HG02642 (cell line): ENCODE measurements at regions not wholly inside any gene's neighbourhood (a gene's known extent, or its start where the extent isn't known, plus 50 kb on each side); places are given as distances from the start of the nearest gene placed in this dataset.

Experiments used
- ATAC-seq: cut with Tn5 transposase; IDR thresholded peaks from one replicate; pipeline ENCODE4 v1.9.1; 2021; ENCODE audit warnings: mild to moderate bottlenecking; ENCODE audit not compliant: unreplicated experiment, poor library complexity

DNA sequence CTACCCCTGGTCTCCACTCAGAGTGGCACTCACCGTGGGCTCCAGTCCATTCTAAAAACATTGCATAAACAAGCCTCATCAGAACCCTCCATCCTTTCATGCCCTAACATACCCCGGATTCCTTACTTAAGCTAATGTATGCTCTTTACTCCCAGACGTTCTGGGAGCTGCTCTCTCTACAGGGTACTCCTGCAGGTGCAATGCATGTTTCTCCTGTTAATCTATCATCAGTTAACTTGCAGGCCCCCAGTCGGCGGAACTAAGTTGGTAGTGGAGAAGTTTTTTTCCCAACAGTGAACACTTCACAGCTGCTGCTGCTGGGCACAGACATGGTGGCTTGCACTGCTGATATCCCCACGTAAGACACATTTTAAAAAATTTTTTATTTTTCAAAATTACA is 161.6 kb upstream of the FAT1 start:
- ATAC-seq: no peak

DNA sequence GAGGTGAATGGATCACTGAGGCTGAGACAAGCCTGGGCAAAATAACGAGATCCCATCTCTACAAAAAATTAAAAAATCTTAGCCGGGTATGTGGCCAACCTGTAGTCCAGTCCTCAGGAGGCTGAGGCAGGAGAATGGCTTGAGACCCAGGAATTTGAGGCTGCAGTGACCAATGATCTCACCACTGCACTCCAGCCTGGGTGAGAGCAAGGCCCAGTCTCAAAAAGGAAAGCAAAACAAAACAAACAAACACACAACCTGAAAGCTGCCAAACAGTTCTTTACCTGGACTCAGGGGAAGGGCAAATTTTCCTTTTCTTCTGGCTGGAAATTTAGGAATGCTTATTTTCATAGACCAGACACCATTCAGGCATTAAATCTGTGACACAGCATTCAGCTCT is 163.1 kb upstream of the FAT1 start:
- ATAC-seq: no peak

- ATAC-seq: no peak
These were observed 163.6 kb upstream of the FAT1 start for GRCh38 chr4:186887291-186887700.

DNA sequence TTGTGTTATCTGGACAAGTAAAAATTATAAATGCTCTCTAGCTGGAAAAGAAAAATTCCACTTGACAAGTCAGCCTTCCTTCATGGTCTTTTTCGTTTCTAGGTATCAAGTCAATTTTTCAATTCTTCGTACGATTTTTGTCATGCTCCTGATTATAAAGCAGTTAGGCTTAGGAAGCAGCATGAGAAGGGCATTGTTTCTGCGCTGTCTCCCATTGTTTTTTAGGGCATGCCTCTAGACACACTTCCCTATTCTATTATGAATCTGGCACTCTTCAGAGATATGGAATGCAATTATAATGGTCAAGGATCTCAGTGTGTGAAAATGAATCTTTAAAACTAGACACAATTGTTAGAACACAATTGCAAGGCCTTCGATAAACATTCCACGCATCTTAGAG is 164.1 kb upstream of the FAT1 start:
- ATAC-seq: no peak

DNA sequence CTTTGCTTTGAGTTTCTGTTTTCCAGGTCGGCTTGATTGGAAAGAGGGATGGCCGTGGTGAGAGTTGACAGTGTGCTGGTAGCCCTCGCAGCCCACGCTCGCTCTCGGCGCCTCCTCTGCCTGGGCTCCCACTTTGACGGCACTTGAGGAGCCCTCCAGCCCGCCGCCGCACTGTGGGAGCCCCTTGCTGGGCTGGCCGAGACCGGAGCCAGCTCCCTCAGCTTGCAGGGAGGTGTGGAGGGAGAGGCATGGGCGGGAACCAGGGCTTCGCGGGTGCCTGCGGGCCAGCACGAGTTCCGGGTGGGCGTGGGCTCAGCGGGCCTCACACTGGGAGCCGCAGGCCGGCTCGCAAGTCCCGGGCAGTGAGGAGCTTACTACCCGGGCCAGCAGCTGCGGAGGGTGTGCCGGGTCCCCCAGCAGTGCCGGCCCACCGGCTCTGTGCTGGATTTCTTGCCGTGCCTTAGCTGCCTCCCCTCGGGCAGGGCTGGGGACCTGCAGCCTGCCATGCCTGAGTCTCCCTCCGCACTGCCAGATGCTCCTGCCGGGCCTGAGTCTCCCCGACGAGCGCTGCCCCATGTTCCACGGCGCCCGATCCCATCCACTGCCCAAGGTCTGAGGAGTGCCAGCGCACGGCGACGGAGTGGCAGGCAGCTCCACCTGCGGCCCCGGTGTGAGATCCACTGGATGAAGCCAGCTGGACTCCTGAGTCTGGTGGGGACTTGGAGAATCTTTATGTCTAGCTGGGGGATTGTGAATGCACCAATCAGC is 166.4 kb upstream of the FAT1 start:
- no peak for ATAC-seq

GRCh38 chr4:186891859-186892486 is 168.3 kb upstream of the FAT1 start:
- ATAC-seq: no peak

DNA sequence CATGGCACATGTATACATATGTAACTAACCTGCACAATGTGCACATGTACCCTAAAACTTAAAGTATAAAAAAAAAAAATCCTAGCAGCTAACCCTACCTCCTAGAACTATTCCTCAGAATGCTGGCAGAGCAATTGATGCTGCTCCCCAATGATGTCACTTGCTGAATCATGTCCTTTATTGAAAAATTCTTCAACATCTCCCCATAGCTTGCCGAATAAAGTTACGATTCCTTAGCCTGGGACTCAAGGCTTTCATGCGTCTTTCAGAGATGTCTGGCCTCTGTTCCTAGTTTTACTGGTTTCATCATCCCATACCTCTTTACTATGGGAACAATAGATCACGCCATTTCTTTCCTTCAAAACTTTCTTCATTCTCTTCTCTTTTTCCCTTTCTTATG is 174.7 kb upstream of the FAT1 start:
- no peak for ATAC-seq

- no peak for ATAC-seq
These were observed 176.7 kb upstream of the FAT1 start for GRCh38 chr4:186900232-186900900.

- ATAC-seq: no peak
These were observed 177.3 kb upstream of the FAT1 start for GRCh38 chr4:186900984-186901383.

GRCh38 chr4:186901850-186902249 is 178.2 kb upstream of the FAT1 start:
- no peak for ATAC-seq

- ATAC-seq: no peak
These were observed 178.7 kb upstream of the FAT1 start for GRCh38 chr4:186902361-186902760.

- no peak for ATAC-seq
These were observed 180.4 kb upstream of the FAT1 start for GRCh38 chr4:186904101-186904500.

DNA sequence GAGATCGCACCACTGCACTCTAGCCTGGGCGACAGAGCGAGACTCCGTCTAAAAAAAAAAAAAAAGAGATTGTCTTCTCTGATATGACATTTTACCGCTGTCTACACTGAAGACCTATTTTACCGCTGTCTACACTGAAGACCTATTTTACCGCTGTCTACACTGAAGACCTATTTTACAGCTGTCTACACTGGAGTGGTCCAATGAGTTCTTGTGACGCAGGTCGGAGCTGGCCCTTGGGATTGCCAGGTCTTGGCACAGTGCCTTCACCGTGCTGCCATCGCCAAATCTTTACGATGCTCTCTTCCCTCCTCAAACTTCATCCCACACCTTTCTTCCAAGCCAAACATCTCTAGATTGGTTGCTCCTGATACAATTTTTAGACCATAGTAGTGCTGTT is 183.1 kb upstream of the FAT1 start:
- ATAC-seq: no peak

- ATAC-seq: no peak
These were observed 186.7 kb upstream of the FAT1 start for GRCh38 chr4:186910385-186910784.

DNA sequence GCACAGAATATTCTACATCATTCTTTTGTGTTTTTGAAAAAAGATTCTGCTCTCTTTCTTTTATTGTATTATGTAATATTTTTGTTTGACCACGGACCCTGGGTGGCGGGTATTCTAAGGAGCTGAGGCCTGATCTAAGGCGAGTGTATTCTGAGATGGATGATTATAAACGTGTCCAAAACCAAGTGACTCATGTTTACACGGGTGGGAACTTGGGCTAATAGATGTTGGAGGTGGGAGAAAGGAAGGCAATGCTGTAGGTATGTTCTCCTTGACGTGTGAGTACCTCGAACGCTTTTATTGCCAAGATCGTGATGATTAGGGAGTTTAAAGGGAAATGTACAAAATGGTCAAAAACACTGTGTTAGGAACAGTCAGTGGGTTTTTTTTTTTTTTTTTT is 188.9 kb upstream of the FAT1 start:
- ATAC-seq: no peak

- ATAC-seq: no peak
These were observed 192.2 kb upstream of the FAT1 start for GRCh38 chr4:186915816-186916215.

GRCh38 chr4:186917136-186917535 is 193.5 kb upstream of the FAT1 start:
- no peak for ATAC-seq

DNA sequence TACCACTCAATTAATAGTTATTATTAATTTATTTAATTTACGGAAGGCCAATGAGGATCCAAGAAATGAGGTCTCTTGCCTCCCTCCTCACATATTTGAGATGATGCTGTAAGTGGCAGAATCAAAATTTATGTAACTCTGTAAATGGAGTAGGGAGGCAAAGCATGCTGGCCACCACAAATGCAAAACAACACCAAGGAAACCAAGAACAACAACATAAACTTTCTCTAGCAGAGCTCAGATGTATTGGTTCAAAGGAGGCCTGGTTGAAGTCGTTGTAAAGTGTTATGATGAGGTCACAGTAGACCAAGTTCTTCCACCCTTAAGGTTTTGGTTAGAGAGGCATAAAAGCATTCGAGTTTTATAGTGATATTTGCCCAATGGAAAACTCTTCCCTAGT is 194.8 kb upstream of the FAT1 start:
- no peak for ATAC-seq

DNA sequence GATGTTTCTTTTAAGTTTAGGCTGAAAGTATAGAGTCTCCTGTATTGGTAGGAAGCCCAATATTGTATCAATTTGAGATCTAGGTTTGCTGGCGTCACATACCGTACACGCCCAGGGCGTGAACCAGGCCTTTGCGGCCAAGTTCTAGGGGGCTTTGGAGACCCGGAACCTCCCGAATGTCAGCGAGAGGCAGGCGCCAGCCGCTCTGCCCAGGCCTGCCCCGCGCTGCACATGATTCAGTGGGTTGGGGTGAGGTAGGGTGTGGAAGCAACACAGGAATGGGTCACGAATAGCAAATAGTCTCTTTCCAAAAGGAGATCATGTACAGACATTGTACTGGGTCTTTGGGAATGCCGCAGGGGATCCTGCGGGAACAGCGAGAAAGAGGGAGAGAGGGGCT is 195.7 kb upstream of the FAT1 start:
- ATAC-seq: no peak

DNA sequence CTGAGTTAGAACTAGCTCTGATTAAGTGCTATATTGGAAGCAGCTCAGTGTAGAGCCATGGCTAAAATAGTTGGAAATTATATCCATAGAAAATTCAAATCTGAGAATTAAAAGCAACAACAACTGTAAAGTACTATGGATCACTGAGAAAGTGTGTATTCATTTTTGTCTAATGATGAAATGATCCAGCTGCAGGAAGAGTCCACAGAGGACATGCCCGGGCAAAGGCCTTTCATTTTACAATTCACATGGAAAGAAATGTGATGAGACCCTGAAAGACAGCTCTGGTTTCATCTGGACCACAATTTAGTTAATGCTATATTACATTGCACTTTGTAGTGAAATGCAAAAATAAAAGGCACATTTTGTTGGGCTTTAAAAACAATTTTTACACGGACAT is 196.8 kb upstream of the FAT1 start:
- ATAC-seq: no peak

- no peak for ATAC-seq
These were observed 197.3 kb upstream of the FAT1 start for GRCh38 chr4:186920992-186921391.

- ATAC-seq: no peak
These were observed 201.1 kb upstream of the FAT1 start for GRCh38 chr4:186924723-186925122.
